Stimulated activated naive CD8-positive, alpha-beta T cell treated with anti-CD3 and anti-CD28 coated beads, Interleukin-15, amount 100 ng/mL, for 72 hours (primary cell): ENCODE measurements at regions not wholly inside any gene's neighbourhood (a gene's known extent, or its start where the extent isn't known, plus 50 kb on each side); places are given as distances from the start of the nearest gene placed in this dataset.
"Not testable (repeated sequence)": the region's sequence is repeated elsewhere in the genome, so short reads cannot be mapped to it uniquely, and the experiment has no call there.

Experiments used
- ATAC-seq: fragments of 150-1000 bp; cut with Tn5 transposase; 2 replicates; pipeline ENCODE4 v1.10.0; 2021; ENCODE audit warnings: mild to moderate bottlenecking, moderate library complexity
- DNase-seq, 2 donors: peaks; one replicate each; pipeline ENCODE4 v3.0.0; 2021 to 2022
- H3K27ac Mint-ChIP-seq, 2 donors: one replicate each; pipeline ENCODE4 v1.8.0; 2022; ENCODE audit warnings: mild to moderate bottlenecking in 2 of 2, mixed read lengths in 2 of 2, moderate library complexity in 2 of 2
- H3K27me3 Mint-ChIP-seq: one replicate; pipeline ENCODE4 v1.8.0; 2022; ENCODE audit warnings: mixed read lengths
- H3K4me1 Mint-ChIP-seq: one replicate; pipeline ENCODE4 v1.8.0; 2022; ENCODE audit warnings: mild to moderate bottlenecking, mixed read lengths
- H3K4me3 Mint-ChIP-seq, 2 donors: one replicate each; pipeline ENCODE4 v1.8.0; 2022; ENCODE audit warnings: mild to moderate bottlenecking in 2 of 2, mixed read lengths in 2 of 2, moderate library complexity in 1 of 2
- H3K9me3 Mint-ChIP-seq, 2 donors: one replicate each; pipeline ENCODE4 v1.8.0; 2022; ENCODE audit warnings: mixed read lengths in 2 of 2

DNA sequence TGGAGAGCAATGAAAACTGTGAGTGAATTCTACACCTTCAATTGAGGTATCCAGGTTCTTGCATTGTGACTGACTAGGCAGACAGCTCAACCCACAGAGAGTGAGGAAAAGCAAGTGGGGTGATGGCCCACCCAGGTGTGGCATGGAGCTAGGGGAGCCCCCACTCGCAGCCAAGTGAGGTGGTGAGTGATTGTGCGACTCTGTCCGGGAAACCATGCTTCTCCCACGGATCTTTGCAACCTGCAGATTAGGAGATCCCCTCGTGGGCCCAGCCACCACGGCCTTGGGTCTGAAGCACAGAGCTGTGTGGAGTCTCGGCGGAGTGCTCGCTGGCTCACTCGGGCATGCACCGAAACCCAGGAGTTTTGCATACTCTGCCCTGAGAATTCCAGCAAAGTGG is 120.1 kb downstream of the ALG10 start:
- DNase-seq, result no peak
- peaks cover 0 to 8% of the 10 kb centered on the region in 2 donors for H3K9me3 Mint-ChIP-seq
- no peak overlapping the region for H3K27ac Mint-ChIP-seq
- no peak overlapping the region for H3K4me3 Mint-ChIP-seq
- peaks cover 8% of the 10 kb centered on the region for H3K27me3 Mint-ChIP-seq
- H3K4me1 Mint-ChIP-seq, result no peaks in the 10 kb centered on the region
- ATAC-seq, result no peak

- no peaks in the 10 kb centered on the region for H3K4me1 Mint-ChIP-seq
- H3K27ac Mint-ChIP-seq, result no peak overlapping the region
- no peaks in the 10 kb centered on the region for H3K27me3 Mint-ChIP-seq
- H3K4me3 Mint-ChIP-seq, result no peak overlapping the region
- DNase-seq (no peak), ATAC-seq (no peak)
- H3K9me3 Mint-ChIP-seq, result no peaks in the 10 kb centered on the region
Measured at GRCh38 chr12:34151019-34151418, 128.7 kb downstream of the ALG10 start.

DNA sequence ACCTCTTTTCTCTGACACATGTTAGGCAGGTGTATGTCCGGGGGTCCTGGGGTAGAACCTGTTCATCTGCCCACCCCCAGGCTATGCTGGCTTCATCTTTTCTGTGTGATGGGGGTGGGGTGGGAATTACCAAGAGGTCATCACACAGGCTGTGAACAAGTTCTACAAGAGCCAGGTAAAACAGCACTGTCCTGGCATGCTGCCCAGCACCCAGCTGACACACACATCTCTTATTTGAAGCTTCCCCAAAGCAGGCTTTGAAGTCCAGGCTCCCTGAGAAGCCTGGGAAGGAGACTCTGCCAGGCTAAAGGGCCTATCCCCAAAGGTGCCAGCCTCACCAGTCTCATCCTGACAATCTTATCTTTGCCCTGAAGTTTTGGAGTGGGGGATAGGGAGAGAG is 141.1 kb downstream of the ALG10 start:
- Mint-ChIP-seq H3K4me3 (no peak overlapping the region), H3K4me1 (no peaks in the 10 kb centered on the region), H3K9me3 (no peaks in the 10 kb centered on the region), H3K27ac (no peak overlapping the region), H3K27me3 (peaks cover 8% of the 10 kb centered on the region)
- ATAC-seq (peak; percentile 31), DNase-seq (no peak)

GRCh38 chr12:34166427-34167060 is 144.2 kb downstream of the ALG10 start:
- Mint-ChIP-seq H3K4me3 (no peak overlapping the region), H3K4me1 (no peaks in the 10 kb centered on the region), H3K9me3 (no peaks in the 10 kb centered on the region), H3K27me3 (no peaks in the 10 kb centered on the region), H3K27ac (peak overlapping the region in 1 of 2 donors; percentile 42)
- ATAC-seq (peak; percentile 31), DNase-seq (no peak)

GRCh38 chr12:34168507-34168906 is 146.2 kb downstream of the ALG10 start:
- H3K27ac Mint-ChIP-seq, H3K4me1 Mint-ChIP-seq: not testable (repeated sequence)

DNA sequence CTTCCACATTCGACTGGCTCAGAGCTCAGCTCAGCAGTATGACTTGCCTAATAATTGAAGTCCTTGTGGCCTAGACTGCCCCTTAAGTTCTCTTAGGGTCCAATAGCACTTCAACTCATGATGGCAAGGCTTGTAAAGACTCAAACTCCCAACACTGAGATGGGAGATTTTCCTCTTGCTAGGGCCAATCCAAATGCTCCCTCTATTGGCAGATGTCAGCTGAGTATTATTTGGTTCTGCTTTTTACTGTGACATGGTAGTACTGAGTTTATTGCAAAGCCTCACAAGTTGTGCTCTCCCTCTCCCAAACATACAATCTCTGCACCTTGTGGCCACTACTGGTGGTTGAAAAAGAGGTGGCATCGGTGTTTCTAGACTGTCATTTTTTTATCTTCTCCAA is 164.2 kb downstream of the ALG10 start:
- H3K4me3 Mint-ChIP-seq, result no peak overlapping the region
- no peak for DNase-seq
- no peak for ATAC-seq
- H3K27me3 Mint-ChIP-seq, result peaks cover 12% of the 10 kb centered on the region
- H3K9me3 Mint-ChIP-seq, result no peaks in the 10 kb centered on the region
- H3K4me1 Mint-ChIP-seq, result no peaks in the 10 kb centered on the region
- no peak overlapping the region for H3K27ac Mint-ChIP-seq

More at GRCh38 chr12:34168507-34168906, 146.2 kb downstream of the ALG10 start:
- not testable (repeated sequence) for DNase-seq, ATAC-seq, H3K27me3 Mint-ChIP-seq, H3K4me3 Mint-ChIP-seq, H3K9me3 Mint-ChIP-seq

GRCh38 chr12:34188974-34189373 is 166.7 kb downstream of the ALG10 start:
- Mint-ChIP-seq H3K4me3 (no peak overlapping the region), H3K4me1 (no peaks in the 10 kb centered on the region)

GRCh38 chr12:34190054-34190453 is 167.8 kb downstream of the ALG10 start:
- ATAC-seq (no peak), DNase-seq (no peak)
- H3K27ac Mint-ChIP-seq, result no peak overlapping the region
- H3K4me3 Mint-ChIP-seq, result no peak overlapping the region
- H3K27me3 Mint-ChIP-seq, result peaks cover 22% of the 10 kb centered on the region
- H3K9me3 Mint-ChIP-seq, result no peaks in the 10 kb centered on the region
- no peaks in the 10 kb centered on the region for H3K4me1 Mint-ChIP-seq

More at GRCh38 chr12:34188974-34189373, 166.7 kb downstream of the ALG10 start:
- no peak for ATAC-seq
- no peaks in the 10 kb centered on the region for H3K9me3 Mint-ChIP-seq
- peaks cover 12% of the 10 kb centered on the region for H3K27me3 Mint-ChIP-seq
- no peak for DNase-seq
- no peak overlapping the region for H3K27ac Mint-ChIP-seq

GRCh38 chr12:34198924-34199323 is 176.6 kb downstream of the ALG10 start:
- DNase-seq, result no peak
- ATAC-seq, result no peak
- no peak overlapping the region for H3K27ac Mint-ChIP-seq
- H3K9me3 Mint-ChIP-seq, result peaks cover 0 to 5% of the 10 kb centered on the region in 2 donors
- H3K27me3 Mint-ChIP-seq, result peaks cover 23% of the 10 kb centered on the region
- H3K4me3 Mint-ChIP-seq, result no peak overlapping the region
- no peaks in the 10 kb centered on the region for H3K4me1 Mint-ChIP-seq

GRCh38 chr12:34203866-34204620 is 181.7 kb downstream of the ALG10 start:
- no peak overlapping the region for H3K4me3 Mint-ChIP-seq
- no peaks in the 10 kb centered on the region for H3K9me3 Mint-ChIP-seq
- no peak for ATAC-seq
- no peaks in the 10 kb centered on the region for H3K27me3 Mint-ChIP-seq
- no peak for DNase-seq
- no peaks in the 10 kb centered on the region for H3K4me1 Mint-ChIP-seq
- H3K27ac Mint-ChIP-seq, result no peak overlapping the region

GRCh38 chr12:34204830-34205285 is 182.6 kb downstream of the ALG10 start:
- DNase-seq, result no peak
- Mint-ChIP-seq H3K4me3 (no peak overlapping the region), H3K9me3 (no peaks in the 10 kb centered on the region), H3K27me3 (no peaks in the 10 kb centered on the region), H3K27ac (no peak overlapping the region), H3K4me1 (no peaks in the 10 kb centered on the region)
- ATAC-seq, result peak; percentile 24

DNA sequence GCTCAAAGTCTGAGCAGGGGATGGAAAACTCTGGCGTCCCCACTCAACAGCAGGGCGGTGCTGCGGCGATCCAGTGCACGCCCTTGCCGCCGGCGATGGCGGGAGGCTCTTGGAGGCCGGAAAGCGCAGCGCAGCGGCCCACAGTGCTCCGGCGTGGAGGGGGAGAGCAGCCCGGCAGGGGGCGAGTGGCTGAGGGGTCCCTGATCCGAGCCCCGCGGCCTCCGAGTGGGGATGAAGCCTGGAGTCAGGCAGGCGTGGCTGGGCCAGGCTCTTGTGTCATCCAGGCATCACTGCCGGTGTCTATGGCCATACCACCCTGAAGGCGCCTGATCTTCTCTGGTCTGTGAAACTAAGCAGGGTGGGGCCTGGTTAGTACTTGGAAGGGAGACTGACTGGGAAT is 183.1 kb downstream of the ALG10 start:
- no peaks in the 10 kb centered on the region for H3K4me1 Mint-ChIP-seq
- ATAC-seq, result no peak
- no peaks in the 10 kb centered on the region for H3K27me3 Mint-ChIP-seq
- DNase-seq, result no peak
- no peak overlapping the region for H3K27ac Mint-ChIP-seq
- H3K4me3 Mint-ChIP-seq, result no peak overlapping the region
- no peaks in the 10 kb centered on the region for H3K9me3 Mint-ChIP-seq

- no peak overlapping the region for H3K27ac Mint-ChIP-seq
- DNase-seq (no peak), ATAC-seq (no peak)
- no peaks in the 10 kb centered on the region for H3K4me1 Mint-ChIP-seq
- no peaks in the 10 kb centered on the region for H3K9me3 Mint-ChIP-seq
- H3K4me3 Mint-ChIP-seq, result no peak overlapping the region
- H3K27me3 Mint-ChIP-seq, result no peaks in the 10 kb centered on the region
Measured at GRCh38 chr12:34206061-34206785, 183.9 kb downstream of the ALG10 start.

DNA sequence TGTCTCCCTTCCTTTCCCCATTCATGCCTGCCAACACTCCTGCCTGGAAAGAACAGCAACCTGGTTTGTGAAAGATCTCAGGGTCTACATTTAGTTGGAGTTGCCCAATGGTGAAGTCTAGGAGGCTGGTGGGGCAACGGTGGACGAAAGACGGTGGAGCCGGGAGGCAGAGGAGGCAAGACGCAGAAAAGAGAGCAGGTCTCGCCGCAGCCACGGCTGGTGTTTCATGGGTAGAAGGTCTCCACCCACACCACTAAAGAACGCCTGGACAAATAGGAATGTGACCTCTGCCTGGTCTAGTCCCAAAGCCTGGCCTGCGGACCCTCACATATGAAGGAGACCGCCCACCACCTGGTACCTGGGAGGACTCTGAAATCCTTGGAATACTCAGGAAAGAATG is 185.6 kb downstream of the ALG10 start:
- Mint-ChIP-seq H3K27ac (peak overlapping the region in 1 of 2 donors; percentile 65), H3K4me3 (no peak overlapping the region), H3K9me3 (no peaks in the 10 kb centered on the region), H3K4me1 (no peaks in the 10 kb centered on the region), H3K27me3 (no peaks in the 10 kb centered on the region)
- ATAC-seq, result no peak
- DNase-seq, result no peak

- no peak overlapping the region for H3K27ac Mint-ChIP-seq
- H3K4me1 Mint-ChIP-seq, result no peaks in the 10 kb centered on the region
- DNase-seq, result no peak
- H3K9me3 Mint-ChIP-seq, result no peaks in the 10 kb centered on the region
- H3K4me3 Mint-ChIP-seq, result no peak overlapping the region
- no peak for ATAC-seq
- H3K27me3 Mint-ChIP-seq, result no peaks in the 10 kb centered on the region
Measured at GRCh38 chr12:34208331-34209258, 186.3 kb downstream of the ALG10 start.
